Right forelimb (tissue), 1 donor: ENCODE measurements at regions not wholly inside any gene's neighbourhood (a gene's known extent, or its start where the extent isn't known, plus 50 kb on each side); places are given as distances from the start of the nearest gene placed in this dataset.

Experiments
- DNase-seq: peaks from one replicate; pipeline ENCODE4 v3.0.0-alpha.2; 2018

- no peak for DNase-seq
These were observed 196.9 kb downstream of the SNX19 start for GRCh38 chr11:130719220-130719915.

- no peak for DNase-seq
These were observed 195.9 kb downstream of the SNX19 start for GRCh38 chr11:130720232-130721022.

GRCh38 chr11:130721023-130721681 lies 195.1 kb downstream of the SNX19 start:
- DNase-seq: no peak

GRCh38 chr11:130721736-130722135 lies 194.5 kb downstream of the SNX19 start:
- DNase-seq: no peak

- DNase-seq: no peak
These were observed 193.9 kb downstream of the SNX19 start for GRCh38 chr11:130722401-130722800.

GRCh38 chr11:130725421-130726233 lies 190.7 kb downstream of the SNX19 start:
- no peak for DNase-seq

GRCh38 chr11:130726234-130727037 lies 189.8 kb downstream of the SNX19 start:
- DNase-seq: peak; percentile 81

GRCh38 chr11:130727157-130728119 lies 188.8 kb downstream of the SNX19 start:
- DNase-seq: no peak

- no peak for DNase-seq
These were observed 187.8 kb downstream of the SNX19 start for GRCh38 chr11:130728185-130729180.

- no peak for DNase-seq
These were observed 187.1 kb downstream of the SNX19 start for GRCh38 chr11:130729193-130729592.

GRCh38 chr11:130729678-130730300 lies 186.5 kb downstream of the SNX19 start:
- no peak for DNase-seq

GRCh38 chr11:130731401-130731800 lies 184.9 kb downstream of the SNX19 start:
- DNase-seq: no peak

GRCh38 chr11:130732476-130732875 lies 183.8 kb downstream of the SNX19 start:
- DNase-seq: no peak

GRCh38 chr11:130737041-130737830 lies 179.0 kb downstream of the SNX19 start:
- no peak for DNase-seq

GRCh38 chr11:130737866-130738431 lies 178.3 kb downstream of the SNX19 start:
- peak; percentile 71 for DNase-seq

GRCh38 chr11:130738611-130739010 lies 177.7 kb downstream of the SNX19 start:
- no peak for DNase-seq

- no peak for DNase-seq
These were observed 175.5 kb downstream of the SNX19 start for GRCh38 chr11:130740819-130741218.

- no peak for DNase-seq
These were observed 171.5 kb downstream of the SNX19 start for GRCh38 chr11:130744794-130745193.
